OCI-LY7 (cell line): ENCODE measurements at regions not wholly inside any gene's neighbourhood (a gene's known extent, or its start where the extent isn't known, plus 50 kb on each side); places are given as distances from the start of the nearest gene placed in this dataset.

Source experiments
- BruUV-seq: library from RNA; stranded (reverse); fragments of 400-500 nt; replicated peaks from 2 replicates; lab custom pipeline; 2021; lab: Mats Ljungman, UMichigan
- CTCF ChIA-PET: fragments of 300-600 bp; sonication (Branson Sonifier 250); formaldehyde crosslinking; loops from one replicate; lab custom pipeline; 2022; ENCODE audit warnings: antibody characterized with exemption; ENCODE audit not compliant: unreplicated experiment; lab: Charles Lee
- POLR2A ChIA-PET: fragments of 300-600 bp; sonication (Branson Sonifier 250); formaldehyde crosslinking; loops from one replicate; lab custom pipeline; 2022; ENCODE audit warnings: antibody characterized with exemption; lab: Charles Lee
- DNase-seq: peaks from one replicate; pipeline ENCODE4 v3.0.0-alpha.2; 2015; ENCODE audit warnings: low spot score
- H2AFZ ChIP-seq: fragments of 200-600 bp; sonication (generic), shearing (Covaris generic); 2 replicates; pipeline ENCODE4 v1.6.1; 2014; ENCODE audit warnings: mild to moderate bottlenecking, antibody characterized with exemption, low read length, moderate library complexity
- H3K27ac ChIP-seq: fragments of 200-600 bp; sonication (generic); 2 replicates; pipeline ENCODE4 v1.5.1; 2014; ENCODE audit warnings: mixed run types, low read depth, mild to moderate bottlenecking, moderate library complexity, low read length, inconsistent platforms; ENCODE audit not compliant: poor library complexity, severe bottlenecking
- H3K36me3 ChIP-seq: fragments of 200-600 bp; sonication (generic); 2 replicates; pipeline ENCODE4 v1.6.1; 2014; ENCODE audit warnings: mild to moderate bottlenecking, antibody characterized with exemption, low read length, moderate library complexity, mixed read lengths; ENCODE audit not compliant: insufficient read depth
- H3K4me1 ChIP-seq: fragments of 200-600 bp; sonication (generic); 2 replicates; pipeline ENCODE4 v1.5.1; 2014; ENCODE audit warnings: mild to moderate bottlenecking, low read length; ENCODE audit not compliant: insufficient read depth, poor library complexity, severe bottlenecking
- H3K4me2 ChIP-seq: fragments of 200-600 bp; sonication (generic); 2 replicates; pipeline ENCODE4 v1.6.1; 2014; ENCODE audit warnings: mild to moderate bottlenecking, low read length
- H3K4me3 ChIP-seq: fragments of 200-600 bp; sonication (generic); 2 replicates; pipeline ENCODE4 v1.5.1; 2014; ENCODE audit warnings: mild to moderate bottlenecking, low read depth, low read length; ENCODE audit not compliant: poor library complexity, severe bottlenecking
- H3K79me2 ChIP-seq: fragments of 200-600 bp; sonication (generic); 2 replicates; pipeline ENCODE4 v1.6.1; 2016; ENCODE audit warnings: low read depth, mild to moderate bottlenecking, low read length, moderate library complexity, mixed read lengths; ENCODE audit not compliant: insufficient read depth
- H3K9me2 ChIP-seq: fragments of 200-600 bp; sonication (generic); 2 replicates; pipeline ENCODE4 v1.6.1; 2016; ENCODE audit warnings: mild to moderate bottlenecking, low read length, mixed read lengths; ENCODE audit not compliant: insufficient read depth
- H3K9me3 ChIP-seq: fragments of 200-600 bp; sonication (generic); 2 replicates; pipeline ENCODE4 v1.6.1; 2014; ENCODE audit warnings: mild to moderate bottlenecking, mixed run types, low read length, mixed read lengths
- H4K20me1 ChIP-seq: fragments of 200-600 bp; sonication (generic); 2 replicates; pipeline ENCODE4 v1.6.1; 2014; ENCODE audit warnings: mild to moderate bottlenecking, antibody characterized with exemption, low read length, moderate library complexity, mixed read lengths; ENCODE audit not compliant: insufficient read depth
- CTCF ChIP-seq: fragments of 200-600 bp; sonication (generic); conservative IDR thresholded peaks from 2 replicates; pipeline ENCODE4 v1.5.1; 2014; ENCODE audit warnings: mild to moderate bottlenecking, antibody characterized with exemption, low read length, moderate library complexity, mixed read lengths
- EZH2phosphoT487 ChIP-seq: fragments of 200-600 bp; sonication (generic); IDR thresholded peaks from 2 replicates; pipeline ENCODE4 v1.6.1; 2018; ENCODE audit warnings: low read depth, borderline replicate concordance, mild to moderate bottlenecking, mixed run types, antibody characterized with exemption, low read length, moderate library complexity, mixed read lengths
- intact Hi-C: fragments of 100-400 bp; cut with micrococcal nuclease; formaldehyde crosslinking; loops from one replicate; pipeline ENCODE4 v1.10.0; 2022; ENCODE audit not compliant: unreplicated experiment

- POLR2A ChIA-PET: interaction anchor here (0.6 kb wide), 1 partner anchor 332 kb away, joined by 5 read pairs; no protein-coding TSS in a partner anchor
- H3K36me3 ChIP-seq: no peaks in the 10 kb centered on the region
- H3K4me3 ChIP-seq: no peak overlapping the region
- no TSS peak for BruUV-seq
- intact Hi-C loops: no loop called here
- no peaks in the 10 kb centered on the region for H3K9me3 ChIP-seq
- no peak for DNase-seq
- H3K4me2 ChIP-seq: no peak overlapping the region
- H3K79me2 ChIP-seq: no peaks in the 10 kb centered on the region
- no peaks in the 10 kb centered on the region for H3K9me2 ChIP-seq
- CTCF ChIA-PET: interaction anchor here (0.6 kb wide), 1 partner anchor 53 kb away, joined by 3 read pairs; no protein-coding TSS in a partner anchor
- H2AFZ ChIP-seq: no peak overlapping the region
- TF ChIP-seq CTCF (no peak), EZH2phosphoT487 (no peak)
- H3K4me1 ChIP-seq: no peaks in the 10 kb centered on the region
- no peak overlapping the region for H3K27ac ChIP-seq
- no peaks in the 10 kb centered on the region for H4K20me1 ChIP-seq
Observed at GRCh38 chr2:128369602-128370467, 51.2 kb upstream of the HS6ST1 start.

GRCh38 chr2:128370468-128371247 is 52.0 kb upstream of the HS6ST1 start:
- TF ChIP-seq EZH2phosphoT487 (no peak), CTCF (no peak)
- ChIA-PET POLR2A (no interaction called here), CTCF (no interaction called here)
- Histone ChIP-seq H3K79me2 (no peaks in the 10 kb centered on the region), H3K4me3 (no peak overlapping the region), H3K4me1 (no peaks in the 10 kb centered on the region), H3K9me2 (no peaks in the 10 kb centered on the region), H4K20me1 (no peaks in the 10 kb centered on the region), H3K4me2 (no peak overlapping the region), H3K9me3 (no peaks in the 10 kb centered on the region), H2AFZ (no peak overlapping the region), H3K36me3 (no peaks in the 10 kb centered on the region), H3K27ac (no peak overlapping the region)
- no peak for DNase-seq
- no TSS peak for BruUV-seq
- intact Hi-C loops: no loop called here
